ENCODE measurements at regions not wholly inside any gene's neighbourhood (a gene's known extent, or its start where the extent isn't known, plus 50 kb on each side); places are given as distances from the start of the nearest gene placed in this dataset.

DNA sequence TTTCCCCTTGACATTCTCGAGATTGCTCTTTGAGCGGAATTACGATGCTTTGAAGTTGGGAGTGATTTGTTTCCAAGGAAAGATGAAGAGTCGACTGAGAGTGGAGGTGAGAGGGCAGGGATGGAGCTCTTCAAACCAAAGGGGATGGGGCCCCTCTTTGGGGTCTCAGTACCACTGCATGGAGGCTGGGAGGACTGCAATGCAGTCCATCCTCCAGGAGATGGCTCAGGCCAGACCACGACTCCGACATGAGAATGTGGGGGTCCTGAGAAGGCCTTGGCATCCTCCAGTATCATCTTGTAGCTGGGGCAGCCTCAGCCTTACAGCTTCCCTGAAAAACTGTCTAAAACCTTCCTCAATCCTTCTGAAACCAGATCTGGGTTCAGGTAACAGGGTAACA, 51.1 kb upstream of the CDKN2AIPNL start:
- TF ChIP-seq POLR2AphosphoS5 (IDR thresholded peaks at IDR 0.05): no peak
- no peak for TF ChIP-seq CTCF (IDR thresholded peaks at IDR 0.05)
- TF ChIP-seq POLR2A (IDR thresholded peaks at IDR 0.05): no peak
- no peak for TF ChIP-seq EP300 (IDR thresholded peaks at IDR 0.05; ENCODE audit: low read depth)

All from transverse colon (tissue), 4 donors.